Endothelial cell (in vitro differentiated cells): ENCODE measurements at regions not wholly inside any gene's neighbourhood (a gene's known extent, or its start where the extent isn't known, plus 50 kb on each side); places are given as distances from the start of the nearest gene placed in this dataset.

Source experiments
- DNase-seq: peaks from one replicate; pipeline ENCODE4 v3.0.0; 2021; ENCODE audit warnings: low spot score
- H3K27ac Mint-ChIP-seq: one replicate; pipeline ENCODE4 v1.8.0; 2021; ENCODE audit warnings: mixed read lengths, inconsistent platforms; ENCODE audit not compliant: unreplicated experiment
- H3K27me3 Mint-ChIP-seq: one replicate; pipeline ENCODE4 v1.8.0; 2021; ENCODE audit warnings: mild to moderate bottlenecking, moderate library complexity, mixed read lengths, inconsistent platforms; ENCODE audit not compliant: unreplicated experiment
- H3K36me3 Mint-ChIP-seq: one replicate; pipeline ENCODE4 v1.8.0; 2021; ENCODE audit warnings: mild to moderate bottlenecking, low read depth, mixed read lengths, inconsistent platforms; ENCODE audit not compliant: unreplicated experiment
- H3K4me1 Mint-ChIP-seq: one replicate; pipeline ENCODE4 v1.8.0; 2021; ENCODE audit warnings: mild to moderate bottlenecking, mixed read lengths, inconsistent platforms; ENCODE audit not compliant: unreplicated experiment
- H3K4me3 Mint-ChIP-seq: one replicate; pipeline ENCODE4 v1.8.0; 2021; ENCODE audit warnings: mild to moderate bottlenecking, mixed read lengths, inconsistent platforms; ENCODE audit not compliant: unreplicated experiment
- H3K9me3 Mint-ChIP-seq: one replicate; pipeline ENCODE4 v1.8.0; 2021; ENCODE audit warnings: mixed read lengths, inconsistent platforms; ENCODE audit not compliant: unreplicated experiment
- TF ChIP-seq, protein P1 (sequence below): fragments of 200-600 bp; sonication (generic); IDR thresholded peaks from one replicate; pipeline ENCODE4 v1.5.0; 2021; ENCODE audit warnings: antibody characterized with exemption; ENCODE audit not compliant: unreplicated experiment

GRCh38 chr2:10504994-10505820 is 57.1 kb upstream of the ODC1 start:
- Mint-ChIP-seq H3K4me1 (no peaks in the 10 kb centered on the region), H3K9me3 (no peaks in the 10 kb centered on the region), H3K36me3 (no peaks in the 10 kb centered on the region), H3K27me3 (peaks cover 5% of the 10 kb centered on the region), H3K4me3 (no peak overlapping the region), H3K27ac (no peak overlapping the region)
- DNase-seq, result no peak
- TF ChIP-seq, protein P1, sequence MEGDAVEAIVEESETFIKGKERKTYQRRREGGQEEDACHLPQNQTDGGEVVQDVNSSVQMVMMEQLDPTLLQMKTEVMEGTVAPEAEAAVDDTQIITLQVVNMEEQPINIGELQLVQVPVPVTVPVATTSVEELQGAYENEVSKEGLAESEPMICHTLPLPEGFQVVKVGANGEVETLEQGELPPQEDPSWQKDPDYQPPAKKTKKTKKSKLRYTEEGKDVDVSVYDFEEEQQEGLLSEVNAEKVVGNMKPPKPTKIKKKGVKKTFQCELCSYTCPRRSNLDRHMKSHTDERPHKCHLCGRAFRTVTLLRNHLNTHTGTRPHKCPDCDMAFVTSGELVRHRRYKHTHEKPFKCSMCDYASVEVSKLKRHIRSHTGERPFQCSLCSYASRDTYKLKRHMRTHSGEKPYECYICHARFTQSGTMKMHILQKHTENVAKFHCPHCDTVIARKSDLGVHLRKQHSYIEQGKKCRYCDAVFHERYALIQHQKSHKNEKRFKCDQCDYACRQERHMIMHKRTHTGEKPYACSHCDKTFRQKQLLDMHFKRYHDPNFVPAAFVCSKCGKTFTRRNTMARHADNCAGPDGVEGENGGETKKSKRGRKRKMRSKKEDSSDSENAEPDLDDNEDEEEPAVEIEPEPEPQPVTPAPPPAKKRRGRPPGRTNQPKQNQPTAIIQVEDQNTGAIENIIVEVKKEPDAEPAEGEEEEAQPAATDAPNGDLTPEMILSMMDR, result no peak

DNA sequence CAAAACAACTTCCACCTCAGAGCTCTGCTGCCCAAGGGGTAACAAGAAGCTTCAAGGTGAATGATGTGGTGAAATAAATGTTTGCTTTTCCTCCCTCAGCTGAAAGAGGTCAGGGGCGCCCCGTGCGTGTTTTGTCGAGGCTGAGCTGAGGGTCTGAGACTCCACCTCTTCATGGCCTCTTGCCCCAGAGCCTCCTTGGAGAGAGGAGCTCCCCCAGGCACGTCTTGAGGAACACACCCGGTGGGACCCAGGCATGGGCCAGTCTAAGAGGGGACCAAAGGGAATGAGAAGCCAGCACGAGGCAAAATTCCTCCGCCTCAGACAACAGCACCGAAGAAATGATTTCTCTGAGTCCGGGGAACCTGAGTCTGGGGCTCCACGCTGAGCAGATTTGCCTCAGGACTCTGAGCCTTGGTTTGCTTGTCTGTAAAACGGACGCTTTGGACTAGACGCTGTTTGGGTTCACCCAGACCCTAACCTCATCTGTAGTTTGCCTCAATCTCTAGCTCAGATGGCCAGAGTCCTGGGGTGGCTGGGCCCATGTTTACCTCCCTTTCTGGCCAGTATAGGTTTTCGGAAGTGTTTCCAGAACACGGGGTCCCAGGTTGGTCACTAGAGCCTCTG is 56.4 kb upstream of the ODC1 start:
- TF ChIP-seq, protein P1, result no peak
- Mint-ChIP-seq H3K4me3 (no peak overlapping the region), H3K27ac (no peak overlapping the region), H3K36me3 (no peaks in the 10 kb centered on the region), H3K27me3 (peaks cover 5% of the 10 kb centered on the region), H3K4me1 (no peaks in the 10 kb centered on the region), H3K9me3 (no peaks in the 10 kb centered on the region)
- DNase-seq, result no peak

DNA sequence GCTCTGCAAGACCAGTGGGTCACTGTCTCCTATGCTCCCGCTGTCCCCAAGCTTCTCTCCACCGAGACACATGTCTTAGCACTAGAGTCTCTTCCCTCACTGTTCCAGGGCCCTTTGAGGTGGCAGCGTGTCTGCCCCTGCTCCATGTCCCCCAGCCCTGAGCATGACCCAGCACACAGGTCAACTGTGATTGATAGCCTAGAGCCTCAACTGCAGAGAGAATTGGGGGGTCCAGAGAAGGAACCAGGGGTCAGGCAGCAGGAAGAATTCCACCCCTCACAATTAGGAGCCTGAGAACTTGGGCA is 54.6 kb upstream of the ODC1 start:
- Mint-ChIP-seq H3K4me3 (no peak overlapping the region), H3K4me1 (no peaks in the 10 kb centered on the region), H3K27ac (no peak overlapping the region), H3K36me3 (no peaks in the 10 kb centered on the region), H3K9me3 (no peaks in the 10 kb centered on the region), H3K27me3 (peaks cover 8% of the 10 kb centered on the region)
- DNase-seq, result no peak
- TF ChIP-seq, protein P1, result no peak

DNA sequence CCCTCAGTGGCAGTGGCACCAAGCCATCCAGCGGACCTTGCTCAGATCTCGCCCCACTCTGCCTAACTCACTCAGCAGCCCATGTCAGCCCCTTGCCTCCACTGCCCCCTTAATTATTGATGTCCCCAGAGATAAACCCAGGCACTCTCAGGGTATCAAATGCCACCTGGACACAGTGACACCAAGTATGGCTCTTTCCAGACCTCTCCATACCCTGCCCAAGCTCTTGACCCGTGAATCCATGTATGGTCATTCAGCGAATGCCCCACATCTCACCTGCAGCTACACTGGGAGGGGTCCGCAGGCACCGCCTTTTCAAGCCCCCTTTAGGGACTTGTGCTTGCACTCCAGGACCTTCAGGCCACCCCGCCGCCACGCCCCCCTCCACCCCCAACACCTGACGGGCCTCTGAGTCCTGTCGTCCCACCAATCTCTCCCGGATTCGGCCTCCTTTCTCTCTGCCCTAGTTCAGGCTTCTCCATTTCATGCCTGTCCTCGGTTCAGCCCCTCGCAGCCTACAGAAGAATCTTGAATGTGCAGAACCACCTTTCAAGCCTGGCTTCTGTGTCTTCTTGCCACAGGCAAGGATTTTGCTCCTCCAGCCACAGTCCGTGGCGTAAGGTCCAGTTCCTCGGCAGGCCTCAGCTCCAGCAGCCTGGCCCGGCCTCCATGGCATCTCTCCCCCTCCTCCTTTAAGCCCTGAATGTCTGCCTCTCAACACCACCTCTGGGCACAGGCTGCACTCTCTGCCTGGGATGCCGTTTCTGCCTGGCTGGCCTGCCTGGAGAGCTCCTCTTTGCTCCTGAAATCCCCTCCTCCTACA is 54.1 kb upstream of the ODC1 start:
- no peaks in the 10 kb centered on the region for H3K36me3 Mint-ChIP-seq
- H3K27me3 Mint-ChIP-seq, result peaks cover 8% of the 10 kb centered on the region
- no peaks in the 10 kb centered on the region for H3K9me3 Mint-ChIP-seq
- no peak overlapping the region for H3K4me3 Mint-ChIP-seq
- TF ChIP-seq, protein P1, result no peak
- no peaks in the 10 kb centered on the region for H3K4me1 Mint-ChIP-seq
- H3K27ac Mint-ChIP-seq, result peak overlapping the region; percentile 67
- DNase-seq, result no peak
